ENCODE measurements at regions not wholly inside any gene's neighbourhood (a gene's known extent, or its start where the extent isn't known, plus 50 kb on each side); places are given as distances from the start of the nearest gene placed in this dataset.
"Not testable (repeated sequence)": the region's sequence is repeated elsewhere in the genome, so short reads cannot be mapped to it uniquely, and the experiment has no call there.

DNA sequence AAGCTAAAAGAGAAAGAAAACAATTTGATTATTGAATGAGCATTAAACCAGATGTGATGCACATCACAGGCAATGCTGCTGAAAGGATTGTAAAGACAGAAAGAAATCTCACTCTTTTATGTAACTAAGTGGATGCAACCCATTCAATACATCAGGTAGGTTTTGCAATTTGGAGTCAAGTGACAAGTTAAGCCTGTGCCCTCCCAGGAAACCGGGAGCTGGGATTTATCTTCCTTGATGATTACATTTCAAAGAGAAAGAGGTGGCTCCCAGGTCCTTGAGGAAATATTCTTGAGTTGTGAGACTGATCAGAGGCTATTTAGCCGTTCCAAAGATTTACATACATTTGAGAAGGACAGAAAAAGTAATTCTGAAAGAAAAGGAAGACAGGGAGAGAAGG is 219.0 kb upstream of the PROK2 start:
- no peak for DNase-seq

DNA sequence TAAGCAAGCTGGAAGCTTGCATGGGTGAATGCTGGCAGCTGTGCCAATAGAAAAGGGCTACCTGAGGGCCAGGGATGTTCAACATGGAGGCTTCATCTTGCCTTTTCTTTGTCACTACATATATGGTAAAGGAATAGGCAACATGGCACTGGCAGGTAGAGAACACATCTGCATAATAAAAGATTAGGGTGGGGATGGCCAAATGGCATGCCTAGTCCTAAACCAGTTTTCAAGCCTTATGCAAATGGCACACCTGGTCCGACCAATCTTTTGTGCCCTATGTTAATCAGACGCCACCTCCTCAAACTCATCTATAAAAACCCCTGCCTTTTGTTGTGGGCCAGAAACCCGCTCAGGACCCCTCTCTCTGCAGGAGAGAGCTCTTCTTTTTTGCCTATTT is 216.8 kb upstream of the PROK2 start:
- DNase-seq = no peak

GRCh38 chr3:71998995-71999673 is 214.2 kb upstream of the PROK2 start:
- DNase-seq = no peak

DNA sequence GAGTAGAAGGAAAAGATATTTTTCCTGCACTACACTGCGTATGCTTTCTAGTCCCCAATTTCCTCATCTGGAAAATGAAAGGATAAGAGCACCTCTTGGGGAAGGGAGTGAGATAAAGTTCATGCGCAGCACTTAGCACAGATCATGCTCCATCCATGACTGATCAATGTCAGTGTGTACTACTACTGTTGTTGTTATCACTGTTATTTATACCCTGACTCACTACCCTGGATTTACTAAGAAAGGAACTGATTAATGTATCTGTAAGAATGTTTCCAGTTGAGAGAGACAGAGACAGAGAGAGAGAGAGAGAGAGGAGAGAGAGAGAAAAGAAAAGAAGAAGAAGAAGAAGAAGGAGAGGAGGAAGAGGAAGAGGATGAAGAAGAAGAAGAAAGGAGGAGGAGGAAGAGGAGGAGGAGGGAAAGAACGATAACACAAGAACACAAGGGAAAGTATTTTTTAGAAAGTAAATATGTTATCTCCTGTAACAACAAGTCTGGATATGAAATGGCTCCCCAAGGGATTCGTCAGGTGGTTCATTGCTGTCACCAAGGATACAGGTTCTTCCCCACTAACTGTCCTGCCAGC is 212.2 kb upstream of the PROK2 start:
- no peak for DNase-seq

DNA sequence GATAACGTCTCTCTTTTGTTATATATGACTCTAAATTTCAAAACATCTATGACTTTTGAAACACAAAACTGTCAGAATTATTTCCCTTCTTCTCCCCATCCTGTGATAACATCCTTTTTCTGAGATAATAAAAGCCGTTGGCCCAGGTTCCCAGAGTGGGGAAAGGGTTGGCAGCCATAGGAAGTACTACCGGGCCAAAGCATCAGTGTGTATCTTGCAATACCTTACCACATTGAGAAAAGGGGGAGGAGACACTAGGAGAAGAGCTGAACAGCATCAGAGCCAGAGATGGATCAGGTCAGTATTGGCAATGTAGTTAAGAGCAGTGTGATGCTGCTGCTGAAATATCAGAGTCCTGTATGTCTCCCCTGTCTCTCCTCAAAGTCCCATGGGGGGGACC is 210.0 kb upstream of the PROK2 start:
- DNase-seq = no peak

GRCh38 chr3:71994203-71994602 is 209.3 kb upstream of the PROK2 start:
- DNase-seq = no peak

GRCh38 chr3:71991681-71992080 is 206.7 kb upstream of the PROK2 start:
- DNase-seq = no peak

DNA sequence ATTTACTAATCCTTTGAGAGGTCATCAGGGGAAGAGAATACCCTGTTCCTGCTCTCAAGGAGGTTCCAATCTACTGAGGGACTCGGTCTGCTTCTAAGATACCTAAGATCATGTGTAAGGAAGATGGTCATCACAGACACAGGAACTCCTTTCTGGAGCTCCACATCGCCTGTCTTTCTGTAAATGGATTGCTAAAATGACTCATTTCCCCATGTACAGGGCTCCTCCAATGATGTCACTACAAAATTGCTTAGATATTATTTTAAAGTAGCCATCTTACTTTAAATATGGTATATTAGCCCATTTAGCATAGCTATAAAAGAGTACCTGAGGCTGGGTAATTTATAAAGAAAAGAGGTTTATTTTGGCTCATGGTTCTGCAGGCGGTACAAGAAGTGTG is 206.1 kb upstream of the PROK2 start:
- DNase-seq = no peak

GRCh38 chr3:71990545-71990944 is 205.6 kb upstream of the PROK2 start:
- DNase-seq = no peak

- no peak for DNase-seq
Measured at GRCh38 chr3:71989165-71989564, 204.2 kb upstream of the PROK2 start.

GRCh38 chr3:71987828-71988227 is 202.9 kb upstream of the PROK2 start:
- no peak for DNase-seq

DNA sequence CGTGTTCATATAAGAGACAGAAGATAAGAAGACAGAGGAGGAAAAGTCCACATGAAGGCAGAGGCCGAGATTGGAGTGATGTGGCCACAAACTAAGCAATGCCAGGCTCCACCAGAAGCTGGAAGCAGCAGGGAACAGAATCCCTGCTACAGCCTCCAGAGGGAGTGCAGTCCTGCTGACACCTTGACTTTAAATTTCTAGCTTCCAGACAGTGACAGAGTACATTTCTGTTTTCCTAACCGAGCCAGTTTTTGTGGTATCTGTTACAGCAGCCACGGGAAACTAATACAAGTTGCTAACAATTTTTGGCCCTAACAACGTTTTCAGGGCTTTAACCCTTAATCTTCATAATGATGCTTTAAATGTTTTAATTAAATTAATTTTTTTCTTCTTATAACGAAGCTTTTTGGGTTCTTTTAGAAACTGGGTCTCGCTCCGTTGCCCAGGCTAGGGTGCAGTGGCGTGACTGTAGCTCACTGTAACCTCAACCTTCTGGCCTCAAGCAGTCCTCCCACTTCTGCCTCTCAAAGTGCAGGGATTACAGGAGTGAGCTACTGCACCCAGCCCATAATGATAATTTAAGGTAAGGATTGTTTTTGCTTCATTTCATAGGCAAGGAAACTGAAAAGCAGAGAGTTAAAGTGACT is 202.3 kb upstream of the PROK2 start:
- no peak for DNase-seq

- DNase-seq = no peak
Measured at GRCh38 chr3:71986606-71987005, 201.7 kb upstream of the PROK2 start.

DNA sequence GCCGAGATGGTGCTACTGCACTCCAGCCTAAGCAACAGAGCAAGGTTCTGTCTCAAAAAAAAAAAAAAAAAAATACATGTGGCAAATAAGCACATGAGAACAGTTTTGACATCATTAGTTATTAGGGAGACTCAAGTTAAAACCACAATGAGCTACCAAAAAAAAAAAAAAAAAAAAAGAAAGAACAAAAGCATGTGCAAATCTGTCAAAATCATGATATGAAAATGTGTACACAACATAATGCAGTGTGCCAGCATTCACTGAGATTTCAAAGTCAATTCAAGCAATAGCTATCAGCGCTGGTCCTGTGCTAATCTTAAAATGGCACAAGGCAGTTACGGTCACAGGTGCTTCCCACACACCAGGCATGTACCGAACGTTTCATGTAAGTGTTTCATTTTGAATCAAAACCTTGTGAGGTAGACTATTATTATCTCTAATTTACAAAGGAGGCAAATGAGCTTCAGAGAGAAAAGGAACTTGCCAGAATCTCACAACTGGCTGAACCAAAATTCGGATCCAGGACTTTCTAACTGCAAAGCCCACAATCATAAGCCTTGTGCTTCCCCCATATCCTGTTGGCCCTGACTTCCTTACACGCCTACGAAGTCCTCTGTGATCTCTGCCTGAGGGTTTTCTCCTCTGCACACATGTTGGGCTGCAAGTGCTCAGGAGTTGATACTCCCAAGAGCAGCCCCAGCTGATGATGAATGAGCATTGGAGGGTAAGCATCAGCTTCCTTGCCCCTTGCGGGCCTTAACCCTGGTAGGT is 200.1 kb upstream of the PROK2 start:
- DNase-seq = no peak

DNA sequence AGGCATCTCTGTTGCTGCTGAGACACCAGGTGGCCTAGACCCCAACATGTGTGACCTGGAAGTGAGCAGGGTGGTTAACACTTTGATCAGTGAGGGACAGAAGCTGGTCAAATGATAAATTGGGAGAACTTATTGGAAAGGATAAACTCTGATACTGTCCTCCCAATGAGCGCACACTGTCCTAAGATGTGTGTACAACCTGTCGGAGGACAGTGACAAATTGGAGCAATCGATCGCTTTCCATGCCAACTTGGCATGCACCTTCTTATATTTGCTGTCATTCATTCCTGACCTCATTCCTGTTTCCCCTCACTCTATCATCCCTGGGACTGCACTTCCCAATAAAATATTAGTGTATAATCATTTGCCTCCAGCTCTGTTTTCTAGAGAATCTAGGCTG is 198.7 kb upstream of the PROK2 start:
- no peak for DNase-seq

- not testable (repeated sequence) for DNase-seq
Measured at GRCh38 chr3:71982506-71983258, 197.7 kb upstream of the PROK2 start.

- no peak for DNase-seq
Measured at GRCh38 chr3:71979175-71979574, 194.2 kb upstream of the PROK2 start.

DNA sequence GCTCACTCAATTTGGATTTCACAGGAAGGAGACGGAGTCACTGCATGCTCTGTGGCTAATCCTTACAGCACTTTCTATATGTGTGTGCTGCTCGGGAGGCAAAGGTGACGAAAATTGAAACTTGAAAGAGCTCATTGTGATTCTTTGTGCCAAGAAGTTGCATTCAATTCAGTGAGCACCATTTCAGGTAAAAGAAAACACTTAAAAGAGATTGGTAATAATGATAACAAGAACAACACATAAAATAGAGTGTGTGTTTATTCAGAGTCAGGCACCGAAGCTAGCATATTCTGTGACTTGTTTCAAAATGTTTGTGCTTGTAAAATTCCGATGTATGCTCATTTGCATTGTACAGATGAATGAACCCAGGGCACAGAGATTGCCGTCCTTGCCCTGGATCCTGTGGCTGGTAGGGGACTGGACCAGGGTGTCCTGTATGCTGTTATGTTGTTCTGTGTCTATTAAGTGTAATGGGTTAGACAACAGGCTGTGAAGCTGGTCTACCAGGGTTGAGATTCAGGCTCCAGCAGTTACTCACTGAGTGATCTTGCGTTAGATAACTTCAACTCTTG is 193.3 kb upstream of the PROK2 start:
- no peak for DNase-seq

GRCh38 chr3:71977525-71977924 is 192.6 kb upstream of the PROK2 start:
- DNase-seq = no peak

- DNase-seq = no peak
Measured at GRCh38 chr3:71975573-71975972, 190.6 kb upstream of the PROK2 start.

DNA sequence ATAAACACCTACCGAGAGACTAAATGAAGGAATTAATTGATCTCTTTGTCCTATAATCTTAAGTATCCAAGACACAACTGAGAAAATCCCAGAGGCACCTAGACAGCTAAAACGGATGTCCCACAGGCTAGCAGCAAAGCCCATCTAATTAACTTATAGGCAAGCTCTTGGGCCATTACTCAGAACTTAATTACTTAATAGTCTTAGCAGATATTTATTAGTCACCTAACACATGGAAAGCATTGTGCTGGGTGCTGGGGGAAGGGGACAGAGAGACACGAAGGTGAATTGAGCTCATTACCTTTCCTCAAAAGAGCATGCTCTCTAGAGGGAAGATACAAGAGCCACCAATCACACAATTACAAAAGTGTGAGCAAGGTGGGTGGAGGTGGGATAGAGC is 189.8 kb upstream of the PROK2 start:
- DNase-seq = no peak

DNA sequence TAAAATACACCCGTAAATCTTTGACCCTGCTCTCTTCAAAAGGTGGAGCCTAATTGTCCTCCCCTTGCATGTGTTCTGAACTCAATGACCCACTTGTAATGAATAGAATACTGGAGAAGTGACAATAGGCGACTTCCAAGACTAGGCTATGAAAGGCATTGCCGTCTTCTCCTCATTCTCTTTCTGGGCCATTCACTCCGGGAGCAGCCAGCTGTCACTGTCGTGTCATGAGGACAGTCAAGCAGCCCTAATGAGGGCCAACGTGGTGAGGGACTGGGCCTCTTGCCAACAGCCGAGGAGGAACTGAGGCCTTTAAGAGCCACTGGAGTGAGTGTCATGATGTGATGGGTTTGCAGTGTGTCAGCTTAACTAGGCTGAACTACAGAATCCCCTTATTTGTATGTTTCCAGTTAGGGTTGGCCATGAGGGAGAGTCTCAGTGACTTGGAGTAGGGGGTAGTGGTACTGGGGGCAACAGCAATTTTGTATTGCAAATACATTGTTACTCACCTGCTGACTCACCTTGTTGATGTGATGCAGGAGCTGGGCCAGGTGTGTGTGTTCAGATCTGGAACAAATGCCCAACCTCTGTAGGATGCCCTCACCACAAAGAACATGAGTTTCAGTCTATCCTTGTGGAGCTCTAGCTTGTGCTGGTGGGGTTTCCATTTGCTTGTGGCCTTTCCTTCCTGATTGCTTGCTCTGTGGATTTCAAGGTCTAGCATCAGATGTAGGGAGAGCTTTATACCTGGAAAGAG is 188.5 kb upstream of the PROK2 start:
- peak; percentile 34 for DNase-seq

Data from NCI-H1092 treated with DMSO at 0.1 percent for 48 hours (cell line).